HL-60 (cell line): ENCODE measurements at regions not wholly inside any gene's neighbourhood (a gene's known extent, or its start where the extent isn't known, plus 50 kb on each side); places are given as distances from the start of the nearest gene placed in this dataset.
"Not testable (repeated sequence)": the region's sequence is repeated elsewhere in the genome, so short reads cannot be mapped to it uniquely, and the experiment has no call there.

Experiments
- CTCF ChIP-seq: IDR thresholded peaks from one replicate; pipeline ENCODE4 v1.5.1; 2011; ENCODE audit warnings: low read length, control low read depth, inconsistent platforms; ENCODE audit not compliant: insufficient read depth
- POLR2AphosphoS5 ChIP-seq: IDR thresholded peaks from 2 replicates; pipeline ENCODE4 v1.6.1; 2012; ENCODE audit warnings: low read depth
- REST ChIP-seq: IDR thresholded peaks from 2 replicates; pipeline ENCODE4 v1.6.1; 2012; ENCODE audit warnings: low read depth; ENCODE audit not compliant: insufficient replicate concordance
- SPI1 ChIP-seq: IDR thresholded peaks from 2 replicates; pipeline ENCODE4 v1.6.1; 2012; ENCODE audit warnings: low read depth, mild to moderate bottlenecking, borderline replicate concordance

- not testable (repeated sequence) for TF ChIP-seq CTCF, POLR2AphosphoS5, SPI1, REST
These were observed 51.4 kb upstream of the GOLGA8O start for GRCh38 chr15:32506787-32507186.
